Mucosa of descending colon (tissue), 3 donors: ENCODE measurements at regions not wholly inside any gene's neighbourhood (a gene's known extent, or its start where the extent isn't known, plus 50 kb on each side); places are given as distances from the start of the nearest gene placed in this dataset.

Experiments used
- ATAC-seq: fragments of 200-7000 bp; cut with Tn5 transposase; one replicate; pipeline ENCODE4 v1.9.1; 2020; ENCODE audit warnings: mild to moderate bottlenecking, moderate library complexity
- DNase-seq, 3 donors: peaks; one replicate each; pipeline ENCODE4 v3.0.0-alpha.2; 2020
- H3K36me3 ChIP-seq: fragments of 200-600 bp; one replicate; pipeline ENCODE4 v1.8.0; 2021; ENCODE audit warnings: low read depth, mild to moderate bottlenecking
- H3K4me1 ChIP-seq: fragments of 200-600 bp; one replicate; pipeline ENCODE4 v1.8.0; 2021; ENCODE audit warnings: low read depth, mild to moderate bottlenecking
- H3K4me3 ChIP-seq: fragments of 200-600 bp; one replicate; pipeline ENCODE4 v1.8.0; 2021; ENCODE audit warnings: mild to moderate bottlenecking
- H3K9me3 ChIP-seq: fragments of 200-600 bp; one replicate; pipeline ENCODE4 v1.8.0; 2021; ENCODE audit warnings: mild to moderate bottlenecking
- intact Hi-C, 2 donors: fragments of 100-400 bp; cut with DNase I in 1 of 2; cut with micrococcal nuclease in 1 of 2; formaldehyde crosslinking; loops; one replicate each; pipeline versions ENCODE4 v1.11.0 to v1.11.1; 2022; cut with DNase I, micrococcal nuclease
- TF ChIP-seq, protein P1 (sequence below): fragments of 200-600 bp; IDR thresholded peaks from one replicate; pipeline ENCODE4 v1.8.0; 2022; ENCODE audit warnings: antibody characterized with exemption, mild to moderate bottlenecking
- donor health status: DM: no; HTN: no; CAD: no; lungs with moderate emphysema.
- donor health status: DM: no; HTN: no; CAD: no.
- donor health status: DM: no; HTN: yes; CAD: no.

DNA sequence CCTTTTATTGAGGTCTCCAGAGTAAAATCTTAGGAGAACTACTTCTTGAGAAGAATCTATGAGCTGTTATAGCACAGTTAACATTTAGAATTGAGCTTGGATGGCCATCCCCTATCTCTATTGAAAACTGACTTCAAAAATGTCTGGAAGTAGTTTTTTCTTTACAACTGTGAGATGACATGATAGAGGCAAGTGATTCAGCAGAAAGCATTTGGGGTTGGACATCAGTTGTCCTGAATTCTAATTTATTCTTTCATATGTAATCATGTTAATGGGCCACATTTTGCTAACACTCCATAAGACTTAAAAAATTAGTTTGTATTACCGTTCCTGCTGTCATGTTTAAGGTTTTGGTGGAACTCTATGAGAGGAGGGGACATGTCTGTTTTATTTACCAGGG is 237.0 kb upstream of the SLC14A2 start:
- H3K4me1 ChIP-seq = no peaks in the 10 kb centered on the region
- DNase-seq (no peak), ATAC-seq (no peak)
- TF ChIP-seq, protein P1, sequence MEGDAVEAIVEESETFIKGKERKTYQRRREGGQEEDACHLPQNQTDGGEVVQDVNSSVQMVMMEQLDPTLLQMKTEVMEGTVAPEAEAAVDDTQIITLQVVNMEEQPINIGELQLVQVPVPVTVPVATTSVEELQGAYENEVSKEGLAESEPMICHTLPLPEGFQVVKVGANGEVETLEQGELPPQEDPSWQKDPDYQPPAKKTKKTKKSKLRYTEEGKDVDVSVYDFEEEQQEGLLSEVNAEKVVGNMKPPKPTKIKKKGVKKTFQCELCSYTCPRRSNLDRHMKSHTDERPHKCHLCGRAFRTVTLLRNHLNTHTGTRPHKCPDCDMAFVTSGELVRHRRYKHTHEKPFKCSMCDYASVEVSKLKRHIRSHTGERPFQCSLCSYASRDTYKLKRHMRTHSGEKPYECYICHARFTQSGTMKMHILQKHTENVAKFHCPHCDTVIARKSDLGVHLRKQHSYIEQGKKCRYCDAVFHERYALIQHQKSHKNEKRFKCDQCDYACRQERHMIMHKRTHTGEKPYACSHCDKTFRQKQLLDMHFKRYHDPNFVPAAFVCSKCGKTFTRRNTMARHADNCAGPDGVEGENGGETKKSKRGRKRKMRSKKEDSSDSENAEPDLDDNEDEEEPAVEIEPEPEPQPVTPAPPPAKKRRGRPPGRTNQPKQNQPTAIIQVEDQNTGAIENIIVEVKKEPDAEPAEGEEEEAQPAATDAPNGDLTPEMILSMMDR = no peak
- intact Hi-C loops = no loop called here
- no peak overlapping the region for H3K4me3 ChIP-seq
- no peaks in the 10 kb centered on the region for H3K9me3 ChIP-seq
- no peaks in the 10 kb centered on the region for H3K36me3 ChIP-seq

DNA sequence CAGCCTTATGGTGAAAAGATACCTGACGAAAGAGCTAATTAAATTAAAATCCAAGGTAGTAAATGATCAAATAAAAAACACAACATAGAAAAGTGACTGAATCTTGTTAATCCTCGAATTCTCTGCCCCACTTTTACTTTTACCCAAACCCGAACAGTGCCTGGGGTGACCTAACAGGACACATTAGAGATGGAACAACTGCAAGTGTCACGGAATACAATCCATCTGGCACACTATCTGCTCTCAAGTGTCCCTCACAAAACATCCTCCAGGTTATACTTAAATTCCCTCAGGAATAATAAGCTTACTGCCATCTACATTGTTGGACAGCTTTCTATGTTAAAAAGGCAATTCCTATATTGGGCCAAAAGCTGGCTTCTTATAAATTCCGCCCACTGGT is 236.3 kb upstream of the SLC14A2 start:
- intact Hi-C loops = no loop called here
- Histone ChIP-seq H3K4me3 (no peak overlapping the region), H3K9me3 (no peaks in the 10 kb centered on the region), H3K36me3 (no peaks in the 10 kb centered on the region), H3K4me1 (no peaks in the 10 kb centered on the region)
- TF ChIP-seq, protein P1 = no peak
- DNase-seq (no peak), ATAC-seq (no peak)

DNA sequence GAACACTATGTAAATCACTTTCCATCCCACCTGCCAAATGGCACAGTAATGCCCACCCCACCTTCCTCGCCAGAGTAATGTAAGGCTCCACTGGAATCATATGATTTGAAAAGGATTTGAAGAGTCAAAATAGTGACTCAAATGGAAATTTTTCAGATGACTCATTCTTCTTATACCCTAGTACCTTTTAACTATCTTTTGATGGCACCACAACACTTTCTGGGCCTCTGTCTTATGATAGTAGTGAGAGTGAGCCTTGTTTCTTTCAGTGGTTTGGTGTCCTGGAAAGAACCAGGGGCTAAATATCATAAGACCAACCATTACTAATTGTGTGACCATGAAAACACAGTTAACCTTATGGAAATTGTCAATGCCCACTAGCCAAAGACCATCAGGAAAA is 235.4 kb upstream of the SLC14A2 start:
- intact Hi-C loops = loop anchor here in 1 of 2 donors (5.0 kb wide), 1 partner anchor 103 kb away; no protein-coding TSS in a partner anchor
- TF ChIP-seq, protein P1 = no peak
- no peak overlapping the region for H3K4me3 ChIP-seq
- H3K36me3 ChIP-seq = no peaks in the 10 kb centered on the region
- no peaks in the 10 kb centered on the region for H3K4me1 ChIP-seq
- H3K9me3 ChIP-seq = no peaks in the 10 kb centered on the region
- DNase-seq (no peak), ATAC-seq (no peak)

DNA sequence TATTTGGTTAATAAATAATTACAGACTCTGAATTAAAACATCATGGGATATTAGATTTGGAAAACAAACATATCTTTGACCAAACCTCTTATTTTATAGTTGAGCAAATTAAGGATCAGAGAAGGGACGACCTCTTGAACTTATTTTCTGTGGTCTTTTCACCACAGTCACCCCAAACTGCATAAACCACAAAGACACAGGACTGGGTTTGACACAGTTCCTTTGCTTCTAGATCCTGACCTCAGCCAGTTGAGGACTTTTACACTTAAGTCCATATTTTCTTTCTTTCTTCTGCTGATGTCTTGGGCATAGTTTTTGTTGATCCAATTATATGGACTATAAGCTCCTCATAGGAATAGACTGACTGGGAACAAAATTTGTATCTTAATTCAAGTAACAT is 234.0 kb upstream of the SLC14A2 start:
- intact Hi-C loops = loop anchor here in 1 of 2 donors (5.0 kb wide), 1 partner anchor 104 kb away; no protein-coding TSS in a partner anchor
- H3K4me3 ChIP-seq = no peak overlapping the region
- TF ChIP-seq, protein P1 = no peak
- H3K9me3 ChIP-seq = no peaks in the 10 kb centered on the region
- H3K4me1 ChIP-seq = no peaks in the 10 kb centered on the region
- ATAC-seq (no peak), DNase-seq (no peak)
- H3K36me3 ChIP-seq = no peaks in the 10 kb centered on the region

DNA sequence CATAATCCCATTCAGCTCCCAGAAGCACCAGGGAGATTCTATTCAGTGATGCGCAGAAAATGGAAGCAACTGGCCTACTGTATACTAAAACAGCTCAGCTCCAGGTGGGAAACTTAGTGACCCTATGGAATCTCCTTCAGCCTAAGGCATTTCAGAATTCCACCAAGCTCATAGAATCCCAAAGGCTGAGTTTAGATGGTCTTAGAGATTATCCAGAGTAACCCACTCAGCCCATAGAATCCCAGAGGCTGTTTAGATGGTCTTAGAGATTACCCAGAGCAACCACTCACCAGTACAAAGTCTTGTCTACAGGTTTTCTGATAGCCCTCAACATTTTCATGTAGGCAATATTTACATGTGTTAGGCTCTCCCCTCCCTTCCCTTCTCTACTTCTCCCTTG is 232.0 kb upstream of the SLC14A2 start:
- H3K4me1 ChIP-seq = no peaks in the 10 kb centered on the region
- TF ChIP-seq, protein P1 = no peak
- no peaks in the 10 kb centered on the region for H3K36me3 ChIP-seq
- no peaks in the 10 kb centered on the region for H3K9me3 ChIP-seq
- intact Hi-C loops = loop anchor here in 1 of 2 donors (5.0 kb wide), 1 partner anchor 106 kb away; no protein-coding TSS in a partner anchor
- H3K4me3 ChIP-seq = no peak overlapping the region
- no peak for ATAC-seq
- DNase-seq = no peak
